CD14-positive monocyte (primary cell): ENCODE measurements at regions not wholly inside any gene's neighbourhood (a gene's known extent, or its start where the extent isn't known, plus 50 kb on each side); places are given as distances from the start of the nearest gene placed in this dataset.

ENCODE experiments used
- DNase-seq, 3 donors: peaks; one replicate each; pipeline ENCODE4 v3.0.0-alpha.2; 2011 to 2022
- H2AFZ ChIP-seq: 2 replicates; pipeline ENCODE4 v1.6.0; 2012; ENCODE audit warnings: mild to moderate bottlenecking, low read depth, low read length, inconsistent platforms; ENCODE audit not compliant: insufficient read depth, poor library complexity, severe bottlenecking
- H3K27ac ChIP-seq, 2 donors: 1 replicate in 1 of 2; 2 replicates in 1 of 2; pipeline ENCODE4 v1.5.1; 2012 to 2013; ENCODE audit warnings: low read length in 2 of 2, control low read depth in 1 of 2, inconsistent platforms in 1 of 2, low read depth in 1 of 2, mild to moderate bottlenecking in 1 of 2
- H3K27me3 ChIP-seq, 2 donors: one replicate each; pipeline versions ENCODE4 v1.6.0 to v1.6.1; 2011 to 2013; ENCODE audit warnings: low read length in 2 of 2; ENCODE audit not compliant: control insufficient read depth in 2 of 2, insufficient read depth in 2 of 2
- H3K36me3 ChIP-seq, 2 donors: replicated peaks in 1 of 2; 1 replicate in 1 of 2; 2 replicates in 1 of 2; pipeline versions ENCODE4 v1.5.1 to v1.6.1; 2012 to 2013; ENCODE audit warnings: low read length in 2 of 2, control low read depth in 1 of 2, inconsistent platforms in 1 of 2, mild to moderate bottlenecking in 1 of 2; ENCODE audit not compliant: insufficient read depth in 2 of 2, control insufficient read depth in 1 of 2
- H3K4me1 ChIP-seq, 2 donors: 1 replicate in 1 of 2; 2 replicates in 1 of 2; pipeline versions ENCODE4 v1.5.1 to v1.6.1; 2012 to 2013; ENCODE audit warnings: low read length in 2 of 2, control low read depth in 1 of 2, inconsistent platforms in 1 of 2, mild to moderate bottlenecking in 1 of 2, moderate library complexity in 1 of 2; ENCODE audit not compliant: insufficient read depth in 2 of 2, control insufficient read depth in 1 of 2
- H3K4me2 ChIP-seq: replicated peaks from 2 replicates; pipeline ENCODE3; 2012; ENCODE audit warnings: low read length, moderate library complexity, mild to moderate bottlenecking; ENCODE audit not compliant: poor library complexity, severe bottlenecking; ENCODE audit errors: extremely low read depth
- H3K4me3 ChIP-seq, 3 experiments: fragments of 200-600 bp in 1 of 3; sonication (generic) in 1 of 3; replicated peaks in 1 of 3; 1 replicate in 2 of 3; 2 replicates in 1 of 3; pipeline ENCODE4 v1.5.1; 2011 to 2013; ENCODE audit warnings: low read length in 3 of 3, mild to moderate bottlenecking in 3 of 3, control low read depth in 2 of 3, low read depth in 2 of 3, inconsistent platforms in 1 of 3, moderate library complexity in 1 of 3
- H3K79me2 ChIP-seq: 2 replicates; pipeline ENCODE4 v1.6.0; 2012; ENCODE audit warnings: mild to moderate bottlenecking, control low read depth, inconsistent platforms, low read length, moderate library complexity; ENCODE audit not compliant: insufficient read depth
- H3K9ac ChIP-seq: 2 replicates; pipeline ENCODE4 v1.6.0; 2017; ENCODE audit warnings: low read length, mild to moderate bottlenecking; ENCODE audit not compliant: insufficient read depth, poor library complexity, severe bottlenecking
- H3K9me3 ChIP-seq, 2 donors: replicated peaks in 1 of 2; 1 replicate in 1 of 2; 2 replicates in 1 of 2; pipeline versions ENCODE4 v1.5.1 to v1.6.1; 2012 to 2013; ENCODE audit warnings: low read length in 2 of 2, control low read depth in 1 of 2; ENCODE audit not compliant: control insufficient read depth in 1 of 2, insufficient read depth in 1 of 2
- H4K20me1 ChIP-seq: 2 replicates; pipeline ENCODE4 v1.6.0; 2012; ENCODE audit warnings: mild to moderate bottlenecking, low read length, control low read depth, moderate library complexity; ENCODE audit not compliant: insufficient read depth
- H3K27ac Mint-ChIP-seq, 7 donors: one replicate each; pipeline ENCODE4 v1.8.0; 2020; ENCODE audit warnings: mild to moderate bottlenecking in 7 of 7, mixed read lengths in 7 of 7, moderate library complexity in 6 of 7, inconsistent platforms in 2 of 7
- H3K27me3 Mint-ChIP-seq, 3 donors: one replicate each; pipeline ENCODE4 v1.8.0; 2021 to 2022; ENCODE audit warnings: low read depth in 3 of 3, mild to moderate bottlenecking in 3 of 3, mixed read lengths in 3 of 3, moderate library complexity in 3 of 3, inconsistent platforms in 1 of 3
- H3K36me3 Mint-ChIP-seq, 2 donors: one replicate each; pipeline ENCODE4 v1.8.0; 2020; ENCODE audit warnings: mixed read lengths in 2 of 2, inconsistent platforms in 1 of 2, mild to moderate bottlenecking in 1 of 2
- H3K4me1 Mint-ChIP-seq: one replicate; pipeline ENCODE4 v1.8.0; 2020; ENCODE audit warnings: mild to moderate bottlenecking, mixed read lengths
- H3K4me3 Mint-ChIP-seq, 2 donors: one replicate each; pipeline ENCODE4 v1.8.0; 2020; ENCODE audit warnings: mild to moderate bottlenecking in 2 of 2, mixed read lengths in 2 of 2, moderate library complexity in 1 of 2
- H3K9me3 Mint-ChIP-seq, 7 donors: one replicate each; pipeline ENCODE4 v1.8.0; 2020 to 2022; ENCODE audit warnings: mixed read lengths in 7 of 7, mild to moderate bottlenecking in 6 of 7, moderate library complexity in 6 of 7, inconsistent platforms in 2 of 7
- CTCF ChIP-seq: fragments of 200-600 bp; IDR thresholded peaks from one replicate; pipeline ENCODE4 v1.8.0; 2022; ENCODE audit warnings: antibody characterized with exemption, mild to moderate bottlenecking
- WGBS: methylation state at CpG from one replicate; pipeline ENCODE4 v1.1.5; 2013; ENCODE audit warnings: missing lambda C conversion rate; ENCODE audit not compliant: insufficient coverage; 5-methylcytosine and 5-hydroxymethylcytosine counted together
- intact Hi-C, 2 donors: fragments of 100-400 bp; cut with micrococcal nuclease; formaldehyde crosslinking; loops; one replicate each; pipeline versions ENCODE4 v1.15.0 to v1.15.1; 2023

DNA sequence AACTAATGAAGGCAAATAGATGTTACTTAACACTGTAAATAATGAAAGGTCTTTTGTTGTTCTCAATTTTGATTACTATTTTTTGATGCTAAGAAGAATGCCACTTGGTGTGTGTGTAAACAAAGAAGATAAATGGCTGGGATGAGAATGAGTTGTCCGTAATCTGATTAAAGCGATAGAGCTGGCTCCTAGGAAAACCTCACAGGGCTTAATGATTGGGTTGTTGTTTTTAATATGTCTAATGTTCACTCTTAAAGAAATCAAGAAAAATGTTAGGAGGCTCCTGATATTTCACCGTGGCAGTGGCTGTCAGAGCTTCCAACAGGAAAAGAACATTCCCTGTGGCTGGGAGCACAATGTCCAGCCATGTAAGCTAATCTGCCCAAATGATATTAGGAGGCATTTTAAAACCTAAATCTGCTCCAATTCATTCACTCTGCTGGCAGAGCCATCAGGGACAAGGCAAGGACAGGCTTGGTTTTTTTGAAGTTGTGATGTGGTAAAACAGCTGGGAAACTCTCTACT lies 243.9 kb downstream of the SNX10 start:
- Histone ChIP-seq H2AFZ (peak overlapping the region; percentile 4), H3K36me3 (no peaks in the 10 kb centered on the region), H3K79me2 (no peaks in the 10 kb centered on the region), H3K4me1 (no peaks in the 10 kb centered on the region), H3K4me2 (no peak overlapping the region), H3K9me3 (no peaks in the 10 kb centered on the region), H3K4me3 (no peak overlapping the region), H3K9ac (no peak overlapping the region), H4K20me1 (no peaks in the 10 kb centered on the region), H3K27me3 (peaks cover 12 to 14% of the 10 kb centered on the region in 2 donors), H3K27ac (no peak overlapping the region)
- intact Hi-C loops: no loop called here
- H3K4me3 Mint-ChIP-seq: no peak overlapping the region
- no peaks in the 10 kb centered on the region for H3K9me3 Mint-ChIP-seq
- peaks cover 5% of the 10 kb centered on the region for H3K4me1 Mint-ChIP-seq
- no peaks in the 10 kb centered on the region for H3K36me3 Mint-ChIP-seq
- DNase-seq: no peak
- WGBS: 100% methylated on average over 2 of the region's 3 CpGs
- peaks cover 12 to 40% (median 14%) of the 10 kb centered on the region in 3 donors for H3K27me3 Mint-ChIP-seq
- H3K27ac Mint-ChIP-seq: no peak overlapping the region
- no peak for TF ChIP-seq CTCF

DNA sequence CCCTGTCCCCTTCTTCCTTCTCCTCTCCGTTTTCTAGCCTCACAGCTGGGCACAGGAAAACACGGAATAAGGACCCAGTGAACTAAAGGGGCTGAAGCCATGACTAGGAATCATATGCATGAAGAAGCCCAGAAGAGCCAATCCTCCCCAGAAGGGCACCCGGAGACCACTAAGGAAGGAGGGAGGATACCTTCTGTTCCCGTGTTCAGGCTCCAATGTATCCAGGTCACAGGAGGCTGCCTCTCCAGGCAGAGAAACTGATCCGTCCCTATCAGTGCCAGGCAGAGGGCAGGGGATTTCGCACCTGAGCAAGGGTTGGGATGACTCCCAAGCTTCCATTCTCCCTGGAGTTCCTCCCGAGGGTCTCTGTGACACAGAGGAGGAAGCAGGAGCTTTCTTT lies 246.6 kb downstream of the SNX10 start:
- Mint-ChIP-seq H3K36me3 (no peaks in the 10 kb centered on the region), H3K4me3 (peak overlapping the region in 1 of 2 donors; percentile 41), H3K27me3 (peaks cover 12 to 43% (median 14%) of the 10 kb centered on the region in 3 donors), H3K27ac (no peak overlapping the region), H3K4me1 (peaks cover 1% of the 10 kb centered on the region), H3K9me3 (no peaks in the 10 kb centered on the region)
- no peak overlapping the region for H3K4me2 ChIP-seq
- 73% methylated on average over 6 of the region's 7 CpGs for WGBS
- no peaks in the 10 kb centered on the region for H4K20me1 ChIP-seq
- intact Hi-C loops: no loop called here
- no peak for DNase-seq
- H2AFZ ChIP-seq: no peak overlapping the region
- TF ChIP-seq CTCF: no peak
- no peaks in the 10 kb centered on the region for H3K36me3 ChIP-seq
- H3K4me3 ChIP-seq: no peak overlapping the region
- H3K9me3 ChIP-seq: no peaks in the 10 kb centered on the region
- H3K27me3 ChIP-seq: peaks cover 12 to 14% of the 10 kb centered on the region in 2 donors
- H3K9ac ChIP-seq: no peak overlapping the region
- peaks cover under 1 to 2% of the 10 kb centered on the region in 2 donors for H3K4me1 ChIP-seq
- no peaks in the 10 kb centered on the region for H3K79me2 ChIP-seq
- no peak overlapping the region for H3K27ac ChIP-seq
